NCI-H226 (cell line): ENCODE measurements at regions not wholly inside any gene's neighbourhood (a gene's known extent, or its start where the extent isn't known, plus 50 kb on each side); places are given as distances from the start of the nearest gene placed in this dataset.
A peak's percentile ranks its signal among the peaks of the same experiment; 100 is the strongest.
"Not testable (repeated sequence)": the region's sequence is repeated elsewhere in the genome, so short reads cannot be mapped to it uniquely, and the experiment has no call there.

Source experiments
- DNase-seq: peaks from one replicate; pipeline ENCODE4 v3.0.0-alpha.2; 2015

GRCh38 chr3:104906001-104906639, 460.6 kb upstream of the ALCAM start:
- no peak for DNase-seq

GRCh38 chr3:104907507-104907906, 459.2 kb upstream of the ALCAM start:
- peak; percentile 57 for DNase-seq

- no peak for DNase-seq
These were observed 457.9 kb upstream of the ALCAM start for GRCh38 chr3:104908761-104909160.

GRCh38 chr3:104909198-104909597, 457.5 kb upstream of the ALCAM start:
- DNase-seq, result peak; percentile 31

GRCh38 chr3:104909721-104910120, 457.0 kb upstream of the ALCAM start:
- no peak for DNase-seq

- DNase-seq, result no peak
These were observed 455.3 kb upstream of the ALCAM start for GRCh38 chr3:104911376-104911775.

GRCh38 chr3:104916971-104917370, 449.7 kb upstream of the ALCAM start:
- no peak for DNase-seq

GRCh38 chr3:104920512-104920911, 446.2 kb upstream of the ALCAM start:
- no peak for DNase-seq

GRCh38 chr3:104933972-104934371, 432.7 kb upstream of the ALCAM start:
- DNase-seq, result no peak

- DNase-seq, result no peak
These were observed 431.1 kb upstream of the ALCAM start for GRCh38 chr3:104935613-104936012.

- no peak for DNase-seq
These were observed 427.5 kb upstream of the ALCAM start for GRCh38 chr3:104939196-104939595.

- no peak for DNase-seq
These were observed 424.9 kb upstream of the ALCAM start for GRCh38 chr3:104941785-104942184.

- DNase-seq, result no peak
These were observed 422.7 kb upstream of the ALCAM start for GRCh38 chr3:104943974-104944373.

GRCh38 chr3:104947943-104948342, 418.8 kb upstream of the ALCAM start:
- no peak for DNase-seq

- DNase-seq, result not testable (repeated sequence)
These were observed 416.9 kb upstream of the ALCAM start for GRCh38 chr3:104949810-104950209.

- peak; percentile 19 for DNase-seq
These were observed 415.3 kb upstream of the ALCAM start for GRCh38 chr3:104951426-104951825.

GRCh38 chr3:104952146-104952972, 414.4 kb upstream of the ALCAM start:
- peak; percentile 94 for DNase-seq

GRCh38 chr3:104956620-104957345, 409.9 kb upstream of the ALCAM start:
- DNase-seq, result no peak

- DNase-seq, result no peak
These were observed 406.1 kb upstream of the ALCAM start for GRCh38 chr3:104960579-104960978.

GRCh38 chr3:104961851-104962250, 404.9 kb upstream of the ALCAM start:
- no peak for DNase-seq

GRCh38 chr3:104974316-104974715, 392.4 kb upstream of the ALCAM start:
- no peak for DNase-seq

- no peak for DNase-seq
These were observed 389.0 kb upstream of the ALCAM start for GRCh38 chr3:104977719-104978118.

- DNase-seq, result no peak
These were observed 384.6 kb upstream of the ALCAM start for GRCh38 chr3:104982130-104982529.

GRCh38 chr3:104987859-104988258, 378.9 kb upstream of the ALCAM start:
- DNase-seq, result no peak
